GM21423 (cell line): ENCODE measurements at regions not wholly inside any gene's neighbourhood (a gene's known extent, or its start where the extent isn't known, plus 50 kb on each side); places are given as distances from the start of the nearest gene placed in this dataset.
"Not testable (repeated sequence)": the region's sequence is repeated elsewhere in the genome, so short reads cannot be mapped to it uniquely, and the experiment has no call there.

Source experiments
- ATAC-seq: cut with Tn5 transposase; IDR thresholded peaks from one replicate; pipeline ENCODE4 v1.9.1; 2021; ENCODE audit warnings: mild to moderate bottlenecking, moderate library complexity; ENCODE audit not compliant: unreplicated experiment

GRCh38 chr13:21909331-21909730 is 238.5 kb downstream of the FGF9 start:
- no peak for ATAC-seq

GRCh38 chr13:21910546-21910945 is 239.7 kb downstream of the FGF9 start:
- ATAC-seq = no peak

- ATAC-seq = no peak
Observed at GRCh38 chr13:21911646-21912298, 240.9 kb downstream of the FGF9 start.

GRCh38 chr13:21913010-21913409 is 242.1 kb downstream of the FGF9 start:
- no peak for ATAC-seq

GRCh38 chr13:21917086-21918015 is 246.5 kb downstream of the FGF9 start:
- no peak for ATAC-seq

GRCh38 chr13:21920802-21921201 is 249.9 kb downstream of the FGF9 start:
- not testable (repeated sequence) for ATAC-seq

- ATAC-seq = no peak
Observed at GRCh38 chr13:21924958-21925357, 254.1 kb downstream of the FGF9 start.

GRCh38 chr13:21925720-21926119 is 254.8 kb downstream of the FGF9 start:
- no peak for ATAC-seq

- ATAC-seq = no peak
Observed at GRCh38 chr13:21929400-21929799, 258.5 kb downstream of the FGF9 start.

- ATAC-seq = no peak
Observed at GRCh38 chr13:21930536-21930935, 259.7 kb downstream of the FGF9 start.

GRCh38 chr13:21932578-21932977 is 261.7 kb downstream of the FGF9 start:
- ATAC-seq = no peak

- ATAC-seq = no peak
Observed at GRCh38 chr13:21932996-21933395, 262.1 kb downstream of the FGF9 start.

GRCh38 chr13:21934284-21934683 is 263.4 kb downstream of the FGF9 start:
- no peak for ATAC-seq

GRCh38 chr13:21936674-21937073 is 265.8 kb downstream of the FGF9 start:
- no peak for ATAC-seq

- no peak for ATAC-seq
Observed at GRCh38 chr13:21938168-21938567, 267.3 kb downstream of the FGF9 start.

GRCh38 chr13:21938636-21939035 is 267.8 kb downstream of the FGF9 start:
- no peak for ATAC-seq

GRCh38 chr13:21942061-21942460 is 271.2 kb downstream of the FGF9 start:
- no peak for ATAC-seq

- no peak for ATAC-seq
Observed at GRCh38 chr13:21944610-21945009, 273.7 kb downstream of the FGF9 start.

GRCh38 chr13:21945195-21945594 is 274.3 kb downstream of the FGF9 start:
- ATAC-seq = no peak

GRCh38 chr13:21946964-21947363 is 276.1 kb downstream of the FGF9 start:
- no peak for ATAC-seq

- peak; percentile 62 for ATAC-seq
Observed at GRCh38 chr13:21948769-21949474, 278.0 kb downstream of the FGF9 start.
